ENCODE measurements at regions not wholly inside any gene's neighbourhood (a gene's known extent, or its start where the extent isn't known, plus 50 kb on each side); places are given as distances from the start of the nearest gene placed in this dataset.
"Not testable (repeated sequence)": the region's sequence is repeated elsewhere in the genome, so short reads cannot be mapped to it uniquely, and the experiment has no call there.

GRCh38 chr1:220942278-220942677, 63.0 kb downstream of the HLX start:
- DNase-seq = no peak

- DNase-seq = not testable (repeated sequence)
These were observed 63.7 kb downstream of the HLX start for GRCh38 chr1:220942914-220943313.

GRCh38 chr1:220943319-220943996, 64.2 kb downstream of the HLX start:
- DNase-seq = no peak

GRCh38 chr1:220950576-220950975, 71.3 kb downstream of the HLX start:
- no peak for DNase-seq

- DNase-seq = no peak
These were observed 73.9 kb downstream of the HLX start for GRCh38 chr1:220952961-220953643.

- no peak for DNase-seq
These were observed 75.3 kb downstream of the HLX start for GRCh38 chr1:220954321-220955075.

- no peak for DNase-seq
These were observed 75.9 kb downstream of the HLX start for GRCh38 chr1:220955116-220955515.

- DNase-seq = no peak
These were observed 77.4 kb downstream of the HLX start for GRCh38 chr1:220956501-220957232.

- no peak for DNase-seq
These were observed 78.0 kb downstream of the HLX start for GRCh38 chr1:220957233-220957605.

GRCh38 chr1:220958234-220958633, 79.0 kb downstream of the HLX start:
- DNase-seq = no peak

- no peak for DNase-seq
These were observed 82.9 kb downstream of the HLX start for GRCh38 chr1:220962031-220962751.

- DNase-seq = no peak
These were observed 86.8 kb downstream of the HLX start for GRCh38 chr1:220966041-220966440.

- no peak for DNase-seq
These were observed 87.2 kb downstream of the HLX start for GRCh38 chr1:220966473-220966872.

GRCh38 chr1:220966881-220967611, 87.8 kb downstream of the HLX start:
- DNase-seq = no peak

GRCh38 chr1:220967911-220968310, 88.7 kb downstream of the HLX start:
- no peak for DNase-seq

- DNase-seq = not testable (repeated sequence)
These were observed 90.0 kb downstream of the HLX start for GRCh38 chr1:220969281-220969680.

- DNase-seq = no peak
These were observed 91.1 kb downstream of the HLX start for GRCh38 chr1:220970311-220970710.

GRCh38 chr1:220971221-220971620, 92.0 kb downstream of the HLX start:
- DNase-seq = no peak

GRCh38 chr1:220974431-220974830, 95.2 kb downstream of the HLX start:
- DNase-seq = no peak

GRCh38 chr1:220976390-220976789, 97.1 kb downstream of the HLX start:
- DNase-seq = no peak

- DNase-seq = no peak
These were observed 100.1 kb downstream of the HLX start for GRCh38 chr1:220979371-220979770.

GRCh38 chr1:220982686-220983085, 103.4 kb downstream of the HLX start:
- no peak for DNase-seq
